OCI-LY7 (cell line): ENCODE measurements at regions not wholly inside any gene's neighbourhood (a gene's known extent, or its start where the extent isn't known, plus 50 kb on each side); places are given as distances from the start of the nearest gene placed in this dataset.

Experiments
- BruUV-seq: library from RNA; stranded (reverse); fragments of 400-500 nt; replicated peaks from 2 replicates; lab custom pipeline; 2021; lab: Mats Ljungman, UMichigan
- CTCF ChIA-PET: fragments of 300-600 bp; sonication (Branson Sonifier 250); formaldehyde crosslinking; loops from one replicate; lab custom pipeline; 2022; ENCODE audit warnings: antibody characterized with exemption; ENCODE audit not compliant: unreplicated experiment; lab: Charles Lee
- POLR2A ChIA-PET: fragments of 300-600 bp; sonication (Branson Sonifier 250); formaldehyde crosslinking; loops from one replicate; lab custom pipeline; 2022; ENCODE audit warnings: antibody characterized with exemption; lab: Charles Lee
- DNase-seq: peaks from one replicate; pipeline ENCODE4 v3.0.0-alpha.2; 2015; ENCODE audit warnings: low spot score
- H2AFZ ChIP-seq: fragments of 200-600 bp; sonication (generic), shearing (Covaris generic); 2 replicates; pipeline ENCODE4 v1.6.1; 2014; ENCODE audit warnings: mild to moderate bottlenecking, antibody characterized with exemption, low read length, moderate library complexity
- H3K27ac ChIP-seq: fragments of 200-600 bp; sonication (generic); 2 replicates; pipeline ENCODE4 v1.5.1; 2014; ENCODE audit warnings: mixed run types, low read depth, mild to moderate bottlenecking, moderate library complexity, low read length, inconsistent platforms; ENCODE audit not compliant: poor library complexity, severe bottlenecking
- H3K36me3 ChIP-seq: fragments of 200-600 bp; sonication (generic); 2 replicates; pipeline ENCODE4 v1.6.1; 2014; ENCODE audit warnings: mild to moderate bottlenecking, antibody characterized with exemption, low read length, moderate library complexity, mixed read lengths; ENCODE audit not compliant: insufficient read depth
- H3K4me1 ChIP-seq: fragments of 200-600 bp; sonication (generic); 2 replicates; pipeline ENCODE4 v1.5.1; 2014; ENCODE audit warnings: mild to moderate bottlenecking, low read length; ENCODE audit not compliant: insufficient read depth, poor library complexity, severe bottlenecking
- H3K4me2 ChIP-seq: fragments of 200-600 bp; sonication (generic); 2 replicates; pipeline ENCODE4 v1.6.1; 2014; ENCODE audit warnings: mild to moderate bottlenecking, low read length
- H3K4me3 ChIP-seq: fragments of 200-600 bp; sonication (generic); 2 replicates; pipeline ENCODE4 v1.5.1; 2014; ENCODE audit warnings: mild to moderate bottlenecking, low read depth, low read length; ENCODE audit not compliant: poor library complexity, severe bottlenecking
- H3K79me2 ChIP-seq: fragments of 200-600 bp; sonication (generic); 2 replicates; pipeline ENCODE4 v1.6.1; 2016; ENCODE audit warnings: low read depth, mild to moderate bottlenecking, low read length, moderate library complexity, mixed read lengths; ENCODE audit not compliant: insufficient read depth
- H3K9me2 ChIP-seq: fragments of 200-600 bp; sonication (generic); 2 replicates; pipeline ENCODE4 v1.6.1; 2016; ENCODE audit warnings: mild to moderate bottlenecking, low read length, mixed read lengths; ENCODE audit not compliant: insufficient read depth
- H3K9me3 ChIP-seq: fragments of 200-600 bp; sonication (generic); 2 replicates; pipeline ENCODE4 v1.6.1; 2014; ENCODE audit warnings: mild to moderate bottlenecking, mixed run types, low read length, mixed read lengths
- H4K20me1 ChIP-seq: fragments of 200-600 bp; sonication (generic); 2 replicates; pipeline ENCODE4 v1.6.1; 2014; ENCODE audit warnings: mild to moderate bottlenecking, antibody characterized with exemption, low read length, moderate library complexity, mixed read lengths; ENCODE audit not compliant: insufficient read depth
- CTCF ChIP-seq: fragments of 200-600 bp; sonication (generic); conservative IDR thresholded peaks from 2 replicates; pipeline ENCODE4 v1.5.1; 2014; ENCODE audit warnings: mild to moderate bottlenecking, antibody characterized with exemption, low read length, moderate library complexity, mixed read lengths
- EZH2phosphoT487 ChIP-seq: fragments of 200-600 bp; sonication (generic); IDR thresholded peaks from 2 replicates; pipeline ENCODE4 v1.6.1; 2018; ENCODE audit warnings: low read depth, borderline replicate concordance, mild to moderate bottlenecking, mixed run types, antibody characterized with exemption, low read length, moderate library complexity, mixed read lengths
- intact Hi-C: fragments of 100-400 bp; cut with micrococcal nuclease; formaldehyde crosslinking; loops from one replicate; pipeline ENCODE4 v1.10.0; 2022; ENCODE audit not compliant: unreplicated experiment

- intact Hi-C loops, result no loop called here
- no peak overlapping the region for H3K4me3 ChIP-seq
- H3K36me3 ChIP-seq, result no peaks in the 10 kb centered on the region
- no peak overlapping the region for H3K4me2 ChIP-seq
- no peaks in the 10 kb centered on the region for H3K9me2 ChIP-seq
- ChIA-PET CTCF (no interaction called here), POLR2A (interaction anchor here (0.7 to 0.8 kb wide), 2 partner anchors 42 to 92 kb away, joined by 3 to 4 read pairs; no protein-coding TSS in a partner anchor)
- no peak for DNase-seq
- no peaks in the 10 kb centered on the region for H4K20me1 ChIP-seq
- TF ChIP-seq CTCF (no peak), EZH2phosphoT487 (no peak)
- no peaks in the 10 kb centered on the region for H3K79me2 ChIP-seq
- no peaks in the 10 kb centered on the region for H3K4me1 ChIP-seq
- H2AFZ ChIP-seq, result no peak overlapping the region
- no peaks in the 10 kb centered on the region for H3K9me3 ChIP-seq
- BruUV-seq, result no TSS peak
- H3K27ac ChIP-seq, result no peak overlapping the region
Measured at GRCh38 chr7:81339946-81340345, 421.1 kb upstream of the SEMA3C start.

- no peaks in the 10 kb centered on the region for H4K20me1 ChIP-seq
- no peaks in the 10 kb centered on the region for H3K79me2 ChIP-seq
- H3K4me2 ChIP-seq, result no peak overlapping the region
- intact Hi-C loops, result no loop called here
- H3K4me1 ChIP-seq, result no peaks in the 10 kb centered on the region
- H3K4me3 ChIP-seq, result no peak overlapping the region
- TF ChIP-seq EZH2phosphoT487, result no peak
- no peak for TF ChIP-seq CTCF
- ChIA-PET POLR2A (no interaction called here), CTCF (no interaction called here)
- no peak overlapping the region for H2AFZ ChIP-seq
- no peaks in the 10 kb centered on the region for H3K36me3 ChIP-seq
- no peak for DNase-seq
- no peaks in the 10 kb centered on the region for H3K9me2 ChIP-seq
- no TSS peak for BruUV-seq
- no peak overlapping the region for H3K27ac ChIP-seq
- no peaks in the 10 kb centered on the region for H3K9me3 ChIP-seq
Measured at GRCh38 chr7:81333536-81333935, 414.7 kb upstream of the SEMA3C start.

- no peaks in the 10 kb centered on the region for H3K36me3 ChIP-seq
- no peak for TF ChIP-seq EZH2phosphoT487
- TF ChIP-seq CTCF, result no peak
- H3K9me3 ChIP-seq, result no peaks in the 10 kb centered on the region
- no peak overlapping the region for H3K27ac ChIP-seq
- no peaks in the 10 kb centered on the region for H3K9me2 ChIP-seq
- H3K4me3 ChIP-seq, result no peak overlapping the region
- ChIA-PET POLR2A (no interaction called here), CTCF (no interaction called here)
- intact Hi-C loops, result no loop called here
- H3K4me1 ChIP-seq, result no peaks in the 10 kb centered on the region
- H4K20me1 ChIP-seq, result no peaks in the 10 kb centered on the region
- no peaks in the 10 kb centered on the region for H3K79me2 ChIP-seq
- H2AFZ ChIP-seq, result no peak overlapping the region
- no TSS peak for BruUV-seq
- no peak for DNase-seq
- H3K4me2 ChIP-seq, result no peak overlapping the region
Measured at GRCh38 chr7:81333004-81333403, 414.2 kb upstream of the SEMA3C start.
